T-helper 1 cell treated with Interleukin-12 subunit alpha and Interleukin-12 subunit beta and Interleukin-4 antibody, amounts not matched to agents 30 μg/mL and 1 μg/mL, for 36 hours (primary cell): ENCODE measurements at regions not wholly inside any gene's neighbourhood (a gene's known extent, or its start where the extent isn't known, plus 50 kb on each side); places are given as distances from the start of the nearest gene placed in this dataset.

Experiments used
- H3K27ac Mint-ChIP-seq: one replicate; pipeline ENCODE4 v1.8.0; 2021; ENCODE audit warnings: mild to moderate bottlenecking, mixed read lengths
- H3K27me3 Mint-ChIP-seq: one replicate; pipeline ENCODE4 v1.8.0; 2021; ENCODE audit warnings: low read depth, mixed read lengths
- H3K36me3 Mint-ChIP-seq: one replicate; pipeline ENCODE4 v1.8.0; 2021; ENCODE audit warnings: low read depth, mixed read lengths
- H3K4me1 Mint-ChIP-seq: one replicate; pipeline ENCODE4 v1.8.0; 2021; ENCODE audit warnings: low read depth, mixed read lengths
- H3K4me3 Mint-ChIP-seq: one replicate; pipeline ENCODE4 v1.8.0; 2021; ENCODE audit warnings: mild to moderate bottlenecking, moderate library complexity, mixed read lengths
- H3K9me3 Mint-ChIP-seq: one replicate; pipeline ENCODE4 v1.8.0; 2021; ENCODE audit warnings: mixed read lengths

DNA sequence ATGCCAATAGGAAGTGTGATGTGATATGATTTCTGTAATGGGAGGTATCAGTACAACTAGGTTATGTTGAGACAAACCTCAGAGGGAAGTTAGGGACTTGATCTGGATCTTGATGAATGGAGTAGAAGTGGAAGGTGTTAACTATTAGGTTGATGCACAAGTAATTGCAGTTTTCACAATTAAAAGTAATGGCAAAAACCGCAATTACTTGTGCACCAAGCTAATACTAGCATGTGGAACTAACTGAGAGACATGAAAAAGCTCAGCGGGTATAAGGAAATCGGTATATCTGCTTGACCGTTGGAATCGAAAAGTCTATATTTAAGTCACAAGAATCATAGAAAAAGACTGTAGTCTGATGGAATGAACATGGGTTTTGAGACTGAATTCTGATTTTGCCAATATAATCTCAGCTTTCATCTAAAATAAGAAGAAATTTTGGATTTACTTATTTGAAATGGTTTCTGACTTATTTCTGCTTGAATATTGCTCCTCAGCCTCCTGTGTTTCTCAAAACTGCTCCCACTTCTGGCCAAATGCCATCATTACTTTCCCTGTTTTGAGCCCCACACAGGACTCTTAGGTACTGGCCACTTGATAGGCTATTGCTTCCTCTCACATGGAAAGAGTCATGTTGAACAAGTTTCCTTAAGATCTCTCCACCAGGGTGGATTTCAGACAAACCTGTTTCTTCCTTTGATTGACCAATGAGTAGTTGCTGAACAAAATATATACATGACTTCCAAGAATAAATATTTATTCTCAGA, 271.5 kb upstream of the COL8A1 start:
- Mint-ChIP-seq H3K4me1 (no peaks in the 10 kb centered on the region), H3K9me3 (peaks cover 3% of the 10 kb centered on the region), H3K27ac (no peak overlapping the region), H3K4me3 (no peak overlapping the region), H3K27me3 (no peaks in the 10 kb centered on the region), H3K36me3 (no peaks in the 10 kb centered on the region)

DNA sequence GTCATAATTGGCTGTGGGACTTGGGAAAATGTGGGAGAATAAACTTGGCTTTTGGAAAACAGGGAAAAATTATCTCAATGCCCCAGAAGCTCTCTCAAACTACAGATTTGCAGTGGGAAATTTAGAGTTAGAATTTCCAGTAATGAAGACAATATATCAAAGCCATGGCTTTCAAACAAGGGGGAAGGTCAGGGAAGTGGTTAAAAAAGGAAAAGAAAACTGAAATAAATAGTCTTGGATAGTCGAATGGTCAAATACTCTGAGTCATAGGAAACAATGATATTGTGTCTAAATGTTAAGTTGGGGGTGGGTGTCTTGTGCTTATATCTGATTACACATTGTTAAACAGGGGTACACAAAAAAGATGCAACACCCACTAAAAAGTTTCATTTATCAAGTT, 272.4 kb upstream of the COL8A1 start:
- no peak overlapping the region for H3K27ac Mint-ChIP-seq
- H3K9me3 Mint-ChIP-seq, result no peaks in the 10 kb centered on the region
- H3K36me3 Mint-ChIP-seq, result no peaks in the 10 kb centered on the region
- H3K4me3 Mint-ChIP-seq, result no peak overlapping the region
- H3K4me1 Mint-ChIP-seq, result no peaks in the 10 kb centered on the region
- no peaks in the 10 kb centered on the region for H3K27me3 Mint-ChIP-seq

DNA sequence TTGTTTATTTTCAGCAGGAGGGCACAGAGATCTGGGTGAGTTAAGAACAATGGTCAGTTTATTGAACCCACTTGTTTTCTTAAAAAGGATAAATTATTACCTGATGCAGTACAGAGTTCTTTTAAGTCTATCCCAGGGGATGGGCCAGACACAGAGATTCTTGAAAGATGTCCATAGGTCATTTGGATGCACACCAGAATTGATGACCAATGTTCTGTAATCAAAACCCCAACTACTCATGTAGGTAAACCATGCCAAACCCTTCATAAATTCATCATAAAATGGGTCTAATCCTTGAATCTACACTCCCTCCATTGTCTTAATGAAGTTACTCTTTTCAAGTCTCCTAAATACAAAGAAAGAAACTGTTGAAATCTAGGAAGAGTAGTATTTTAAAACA, 273.0 kb upstream of the COL8A1 start:
- Mint-ChIP-seq H3K4me1 (no peaks in the 10 kb centered on the region), H3K4me3 (no peak overlapping the region), H3K27me3 (no peaks in the 10 kb centered on the region), H3K36me3 (no peaks in the 10 kb centered on the region), H3K27ac (no peak overlapping the region), H3K9me3 (no peaks in the 10 kb centered on the region)

GRCh38 chr3:99357131-99357530, 281.3 kb upstream of the COL8A1 start:
- Mint-ChIP-seq H3K36me3 (no peaks in the 10 kb centered on the region), H3K27me3 (no peaks in the 10 kb centered on the region), H3K4me1 (no peaks in the 10 kb centered on the region), H3K9me3 (no peaks in the 10 kb centered on the region), H3K27ac (no peak overlapping the region), H3K4me3 (no peak overlapping the region)

GRCh38 chr3:99356696-99357095, 281.7 kb upstream of the COL8A1 start:
- Mint-ChIP-seq H3K27me3 (no peaks in the 10 kb centered on the region), H3K36me3 (no peaks in the 10 kb centered on the region), H3K4me1 (no peaks in the 10 kb centered on the region), H3K4me3 (no peak overlapping the region), H3K27ac (no peak overlapping the region), H3K9me3 (no peaks in the 10 kb centered on the region)

- Mint-ChIP-seq H3K27me3 (no peaks in the 10 kb centered on the region), H3K9me3 (no peaks in the 10 kb centered on the region), H3K4me1 (no peaks in the 10 kb centered on the region), H3K27ac (no peak overlapping the region), H3K36me3 (no peaks in the 10 kb centered on the region), H3K4me3 (no peak overlapping the region)
Observed at GRCh38 chr3:99355465-99355864, 282.9 kb upstream of the COL8A1 start.

DNA sequence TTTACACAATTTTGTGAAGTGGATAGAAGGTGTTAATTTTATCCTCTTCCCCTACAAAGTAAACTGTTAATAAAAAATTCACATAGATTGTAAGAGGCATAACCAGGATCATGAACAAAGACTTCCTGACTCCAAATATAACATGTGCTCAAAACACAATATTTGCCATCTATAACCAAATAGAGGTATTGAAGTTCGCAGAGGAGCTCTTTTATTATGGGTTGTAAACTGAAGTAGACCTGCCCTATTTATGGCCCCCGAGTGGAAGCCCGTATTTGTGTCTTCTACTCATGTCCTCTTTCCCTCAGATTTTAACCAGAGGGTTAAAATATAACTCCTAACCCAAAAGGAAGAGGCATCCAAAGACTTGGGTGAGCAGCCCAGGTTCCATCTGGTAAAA, 285.6 kb upstream of the COL8A1 start:
- Mint-ChIP-seq H3K9me3 (no peaks in the 10 kb centered on the region), H3K4me3 (no peak overlapping the region), H3K27ac (no peak overlapping the region), H3K27me3 (no peaks in the 10 kb centered on the region), H3K4me1 (no peaks in the 10 kb centered on the region), H3K36me3 (no peaks in the 10 kb centered on the region)

DNA sequence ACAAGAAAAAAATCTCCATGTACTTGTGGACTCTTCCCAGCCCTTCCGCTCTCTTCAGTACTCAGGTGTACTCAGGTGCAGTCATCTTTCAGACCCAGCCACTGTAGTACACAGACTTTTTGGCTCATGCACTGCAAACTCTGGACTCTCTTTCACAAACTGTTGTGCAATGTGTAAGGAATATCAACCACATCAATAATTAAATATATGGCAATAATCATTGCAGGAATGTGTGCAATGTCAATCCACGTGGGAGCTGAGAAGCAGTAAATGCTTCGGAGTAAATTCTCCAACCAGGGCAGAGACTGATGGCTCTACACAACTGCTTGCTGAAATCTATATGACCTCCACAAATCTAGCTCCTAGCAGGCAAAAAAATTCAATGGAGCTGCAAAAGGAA, 287.3 kb upstream of the COL8A1 start:
- Mint-ChIP-seq H3K9me3 (no peaks in the 10 kb centered on the region), H3K27ac (no peak overlapping the region), H3K4me1 (no peaks in the 10 kb centered on the region), H3K36me3 (no peaks in the 10 kb centered on the region), H3K4me3 (no peak overlapping the region), H3K27me3 (no peaks in the 10 kb centered on the region)

- Mint-ChIP-seq H3K4me1 (no peaks in the 10 kb centered on the region), H3K36me3 (no peaks in the 10 kb centered on the region), H3K9me3 (no peaks in the 10 kb centered on the region), H3K4me3 (no peak overlapping the region), H3K27me3 (no peaks in the 10 kb centered on the region), H3K27ac (no peak overlapping the region)
Observed at GRCh38 chr3:99348451-99348850, 289.9 kb upstream of the COL8A1 start.

DNA sequence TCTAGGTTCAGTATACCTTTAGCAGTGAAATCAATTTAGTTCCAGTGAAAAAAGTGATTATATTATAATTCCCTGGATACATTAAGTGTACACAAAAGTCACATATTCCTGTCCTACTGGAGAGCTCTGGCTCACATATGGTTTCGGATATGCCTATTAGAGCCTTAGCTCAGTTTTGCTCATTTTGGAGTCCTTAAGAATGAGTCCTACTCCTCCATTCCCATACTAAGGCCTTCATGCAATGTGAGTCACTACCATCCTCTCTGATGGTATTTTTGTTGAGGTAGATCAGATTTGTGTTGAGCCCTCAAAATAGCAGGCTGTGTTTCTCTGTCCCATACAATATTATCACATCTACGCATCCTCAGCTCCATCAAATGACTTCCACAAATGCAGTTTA, 294.2 kb upstream of the COL8A1 start:
- no peaks in the 10 kb centered on the region for H3K36me3 Mint-ChIP-seq
- H3K27me3 Mint-ChIP-seq, result no peaks in the 10 kb centered on the region
- no peak overlapping the region for H3K4me3 Mint-ChIP-seq
- H3K4me1 Mint-ChIP-seq, result no peaks in the 10 kb centered on the region
- H3K27ac Mint-ChIP-seq, result no peak overlapping the region
- H3K9me3 Mint-ChIP-seq, result no peaks in the 10 kb centered on the region

DNA sequence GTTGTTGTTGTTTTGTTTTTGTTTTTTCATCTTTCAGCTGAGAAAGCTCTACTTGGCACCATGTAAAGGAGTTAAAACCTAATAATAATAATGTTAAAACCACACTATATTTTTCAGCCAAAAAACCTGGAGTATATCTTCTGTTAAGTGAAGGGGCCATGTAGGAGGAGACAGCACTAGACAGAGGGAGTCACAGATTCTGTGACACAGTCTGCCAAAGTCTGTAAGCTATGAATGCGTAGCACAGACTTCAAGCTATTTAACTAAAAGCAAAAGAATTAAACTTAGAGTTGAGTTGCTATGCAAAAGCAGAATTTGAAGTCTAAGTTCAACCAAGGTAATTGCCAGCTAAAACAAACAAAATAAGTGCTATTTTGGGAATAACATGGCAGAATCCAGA, 296.0 kb upstream of the COL8A1 start:
- H3K4me1 Mint-ChIP-seq, result no peaks in the 10 kb centered on the region
- H3K36me3 Mint-ChIP-seq, result no peaks in the 10 kb centered on the region
- H3K27ac Mint-ChIP-seq, result no peak overlapping the region
- H3K9me3 Mint-ChIP-seq, result no peaks in the 10 kb centered on the region
- no peaks in the 10 kb centered on the region for H3K27me3 Mint-ChIP-seq
- no peak overlapping the region for H3K4me3 Mint-ChIP-seq

DNA sequence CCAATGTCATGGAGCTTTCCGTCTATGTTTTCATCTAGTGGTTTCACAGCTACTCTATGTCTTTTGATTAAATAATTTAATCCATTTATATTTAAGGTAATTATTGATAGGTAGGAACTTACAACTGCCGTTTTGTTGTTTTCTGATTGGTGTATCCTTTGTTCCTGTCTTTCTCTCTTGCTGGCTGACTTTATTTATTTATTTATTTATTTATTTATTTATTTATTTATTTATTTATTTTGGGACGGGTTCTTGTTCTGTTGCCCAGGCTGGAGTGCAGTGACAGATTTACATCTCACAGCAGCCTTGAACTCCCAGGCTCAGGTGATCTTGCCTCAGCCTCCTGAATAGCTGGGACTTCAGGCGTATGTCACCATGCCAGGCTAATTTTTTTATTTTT, 299.2 kb upstream of the COL8A1 start:
- Mint-ChIP-seq H3K36me3 (no peaks in the 10 kb centered on the region), H3K4me1 (no peaks in the 10 kb centered on the region), H3K4me3 (no peak overlapping the region), H3K9me3 (no peaks in the 10 kb centered on the region), H3K27me3 (no peaks in the 10 kb centered on the region), H3K27ac (no peak overlapping the region)

- H3K36me3 Mint-ChIP-seq, result no peaks in the 10 kb centered on the region
Observed at GRCh38 chr3:99332718-99333117, 305.7 kb upstream of the COL8A1 start.

DNA sequence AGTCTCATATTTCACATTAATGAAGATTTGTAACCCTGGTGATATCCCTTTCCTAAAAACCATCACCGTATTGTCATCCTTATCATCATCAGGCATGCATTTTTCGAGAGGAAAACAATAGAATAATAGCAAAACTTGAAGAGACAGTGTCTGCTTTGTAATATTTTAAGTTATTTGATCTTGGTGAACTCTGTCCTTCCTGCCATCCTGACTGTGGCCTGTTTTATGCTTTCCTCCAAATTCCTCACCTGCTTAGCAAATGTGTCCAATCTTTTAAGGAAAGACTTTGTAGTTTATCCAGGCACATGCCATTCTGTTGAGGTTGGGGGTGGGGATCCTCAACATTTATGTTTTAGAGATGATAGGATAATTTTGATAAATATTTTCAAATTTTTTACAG, 306.1 kb upstream of the COL8A1 start:
- H3K36me3 Mint-ChIP-seq, result no peaks in the 10 kb centered on the region
- no peak overlapping the region for H3K27ac Mint-ChIP-seq
- no peaks in the 10 kb centered on the region for H3K4me1 Mint-ChIP-seq
- no peak overlapping the region for H3K4me3 Mint-ChIP-seq
- no peaks in the 10 kb centered on the region for H3K9me3 Mint-ChIP-seq
- H3K27me3 Mint-ChIP-seq, result no peaks in the 10 kb centered on the region

More at GRCh38 chr3:99332718-99333117, 305.7 kb upstream of the COL8A1 start:
- no peaks in the 10 kb centered on the region for H3K9me3 Mint-ChIP-seq
- no peak overlapping the region for H3K27ac Mint-ChIP-seq
- no peak overlapping the region for H3K4me3 Mint-ChIP-seq
- H3K27me3 Mint-ChIP-seq, result no peaks in the 10 kb centered on the region
- no peaks in the 10 kb centered on the region for H3K4me1 Mint-ChIP-seq

GRCh38 chr3:99330924-99331532, 307.4 kb upstream of the COL8A1 start:
- Mint-ChIP-seq H3K4me1 (no peaks in the 10 kb centered on the region), H3K27ac (no peak overlapping the region), H3K27me3 (no peaks in the 10 kb centered on the region), H3K4me3 (no peak overlapping the region), H3K9me3 (no peaks in the 10 kb centered on the region), H3K36me3 (no peaks in the 10 kb centered on the region)
